Stimulated activated CD4-positive, alpha-beta T cell treated with anti-CD3 and anti-CD28 coated beads, Interleukin-1b, Interleukin-23, amount 100 ng/mL, for 1 hour (primary cell): ENCODE measurements at regions not wholly inside any gene's neighbourhood (a gene's known extent, or its start where the extent isn't known, plus 50 kb on each side); places are given as distances from the start of the nearest gene placed in this dataset.
"Not testable (repeated sequence)": the region's sequence is repeated elsewhere in the genome, so short reads cannot be mapped to it uniquely, and the experiment has no call there.

ENCODE experiments used
- DNase-seq, 2 donors: peaks; one replicate each; pipeline ENCODE4 v3.0.0-alpha.2; 2020; ENCODE audit warnings: low read depth in 2 of 2

GRCh38 chr7:130789436-130789835 is 55.4 kb upstream of the KLF14 start:
- no peak for DNase-seq

GRCh38 chr7:130791746-130792145 is 57.7 kb upstream of the KLF14 start:
- DNase-seq = no peak

- no peak for DNase-seq
Observed at GRCh38 chr7:130793855-130794618, 60.0 kb upstream of the KLF14 start.

GRCh38 chr7:130794619-130794922 is 60.6 kb upstream of the KLF14 start:
- DNase-seq = no peak

DNA sequence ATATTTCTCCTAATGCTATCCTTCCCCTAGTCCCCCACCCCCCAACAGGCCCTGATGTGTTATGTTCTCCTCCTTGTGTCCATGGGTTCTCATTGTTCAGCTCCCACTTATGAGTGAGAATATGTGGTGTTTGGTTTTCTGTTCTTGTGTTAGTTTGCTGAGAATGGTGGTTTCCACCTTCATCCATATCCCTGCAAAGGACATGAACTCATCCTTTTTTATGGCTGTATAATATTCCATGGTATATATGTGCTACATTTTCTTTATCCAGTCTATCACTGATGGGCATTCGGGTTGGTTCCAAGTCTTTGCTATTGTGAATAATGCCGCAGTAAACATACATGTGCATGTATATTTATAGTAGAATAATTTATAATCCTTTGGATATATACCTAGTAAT is 62.4 kb upstream of the KLF14 start:
- DNase-seq = not testable (repeated sequence)

GRCh38 chr7:130803127-130803526 is 69.1 kb upstream of the KLF14 start:
- no peak for DNase-seq

GRCh38 chr7:130804220-130804619 is 70.2 kb upstream of the KLF14 start:
- no peak for DNase-seq

GRCh38 chr7:130812819-130813218 is 78.8 kb upstream of the KLF14 start:
- not testable (repeated sequence) for DNase-seq

GRCh38 chr7:130814778-130815335 is 80.8 kb upstream of the KLF14 start:
- no peak for DNase-seq

- DNase-seq = no peak
Observed at GRCh38 chr7:130818056-130818455, 84.0 kb upstream of the KLF14 start.

DNA sequence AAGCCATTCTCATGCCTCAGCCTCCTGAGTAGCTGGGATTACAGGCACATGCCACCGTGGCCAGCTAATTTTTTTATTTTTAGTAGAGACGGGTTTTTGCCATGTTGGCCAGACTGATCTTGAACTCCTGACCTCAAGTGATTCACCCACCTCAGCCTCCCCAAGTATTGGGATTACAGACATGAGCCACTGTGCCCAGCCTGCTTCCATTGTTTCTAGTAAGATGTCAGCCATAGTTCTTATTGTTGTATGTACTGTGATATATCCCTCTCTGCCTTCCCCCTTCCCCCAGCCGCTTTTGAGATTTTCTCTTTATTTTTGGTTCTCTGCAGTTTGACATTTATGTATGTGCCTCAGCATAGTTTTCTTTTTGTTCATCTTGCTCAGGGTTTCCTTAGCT is 87.9 kb upstream of the KLF14 start:
- DNase-seq = no peak

DNA sequence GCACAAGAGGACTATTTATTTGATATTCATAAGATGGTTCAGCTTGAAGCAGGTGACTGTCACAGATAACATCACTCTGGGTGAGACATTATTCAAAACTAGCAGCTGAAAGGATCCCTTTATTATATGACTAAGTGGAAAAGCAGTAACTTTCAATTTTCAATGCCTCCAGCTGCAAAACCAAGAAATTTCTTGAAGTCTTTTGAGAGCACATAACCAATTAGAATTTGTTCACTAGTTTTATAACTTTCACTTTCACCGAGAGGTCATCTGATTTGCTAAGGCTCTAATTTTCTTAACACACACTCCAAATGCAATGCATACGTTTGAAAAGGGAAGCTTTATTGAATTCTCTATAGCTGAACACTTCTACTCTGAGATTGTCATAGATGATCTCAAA is 88.6 kb upstream of the KLF14 start:
- no peak for DNase-seq

GRCh38 chr7:130823060-130823459 is 89.1 kb upstream of the KLF14 start:
- DNase-seq = no peak

DNA sequence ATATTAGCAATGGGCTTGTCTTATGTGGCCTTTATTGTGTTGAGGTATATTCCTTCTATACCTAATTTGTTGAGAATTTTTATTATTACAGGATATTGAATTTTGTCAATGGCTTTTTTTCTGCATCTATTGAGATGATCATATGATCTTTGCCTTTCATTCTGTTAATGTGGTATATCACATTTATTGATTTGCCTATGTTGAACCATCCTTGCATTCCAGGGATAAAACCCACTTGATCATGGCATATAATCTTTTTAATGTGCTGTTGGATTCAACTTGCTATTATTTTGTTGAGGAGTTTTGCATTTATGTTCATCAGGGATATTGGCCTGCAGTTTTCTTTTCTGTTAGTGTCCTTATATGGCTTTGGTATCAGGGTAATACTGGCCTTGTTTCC is 91.8 kb upstream of the KLF14 start:
- no peak for DNase-seq

DNA sequence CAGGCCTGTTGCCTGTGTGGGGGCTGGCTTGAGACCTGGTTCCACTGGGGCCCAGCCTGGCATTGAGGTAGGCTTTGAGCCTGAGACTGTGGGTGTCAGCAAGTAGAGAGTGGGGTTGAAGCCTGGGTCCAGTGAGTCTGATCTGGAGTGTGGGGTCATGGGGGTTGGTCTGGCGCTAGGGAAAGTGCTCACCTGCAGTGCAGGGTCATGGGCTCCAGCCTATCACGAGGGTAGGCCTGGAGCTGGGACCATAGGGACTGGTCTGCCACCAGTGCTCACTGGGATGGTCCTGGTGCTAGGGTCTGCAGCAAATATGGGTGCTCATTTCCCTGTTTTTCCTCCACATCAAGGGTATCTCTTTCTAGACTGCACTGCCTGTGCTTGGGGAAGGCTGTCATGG is 95.4 kb upstream of the KLF14 start:
- no peak for DNase-seq

DNA sequence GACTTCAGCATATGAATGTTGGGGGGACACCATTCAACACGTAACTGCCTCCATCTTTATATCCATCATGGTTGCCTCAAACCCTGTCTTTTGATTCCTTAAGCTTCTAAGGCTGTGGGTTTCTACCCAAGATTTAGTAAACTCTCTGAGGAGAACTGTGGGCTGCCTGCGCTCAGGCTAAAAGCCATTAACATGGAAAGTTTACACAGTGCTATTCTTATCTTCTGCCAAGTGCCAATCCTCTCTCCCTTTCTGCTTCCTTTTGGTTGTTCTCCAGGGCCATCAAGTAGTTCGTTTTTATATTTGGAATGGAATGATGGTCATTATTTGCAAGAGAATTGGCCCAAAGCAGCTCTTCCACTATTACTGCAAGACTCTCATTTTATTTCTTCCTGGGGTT is 97.3 kb upstream of the KLF14 start:
- no peak for DNase-seq

GRCh38 chr7:130831817-130832481 is 97.9 kb upstream of the KLF14 start:
- DNase-seq = no peak

DNA sequence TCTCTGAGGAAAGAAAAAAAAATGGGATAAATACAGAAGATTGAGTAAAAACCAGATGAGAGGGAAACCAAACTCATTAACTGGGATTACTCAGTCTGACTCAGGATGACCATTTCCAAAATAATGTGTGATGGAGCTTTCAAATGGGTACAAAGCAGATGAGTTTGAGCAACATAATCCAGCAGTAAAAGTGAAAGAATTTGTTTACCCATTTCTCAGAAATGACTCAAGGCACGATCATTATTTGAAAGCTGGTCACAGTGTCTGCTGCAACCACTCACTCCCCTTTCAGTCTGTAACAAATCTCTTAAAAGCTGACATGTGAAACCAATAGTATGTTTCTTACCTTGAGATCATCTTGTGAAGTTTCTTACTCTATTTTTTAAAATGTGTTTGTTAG is 104.7 kb upstream of the KLF14 start:
- no peak for DNase-seq

DNA sequence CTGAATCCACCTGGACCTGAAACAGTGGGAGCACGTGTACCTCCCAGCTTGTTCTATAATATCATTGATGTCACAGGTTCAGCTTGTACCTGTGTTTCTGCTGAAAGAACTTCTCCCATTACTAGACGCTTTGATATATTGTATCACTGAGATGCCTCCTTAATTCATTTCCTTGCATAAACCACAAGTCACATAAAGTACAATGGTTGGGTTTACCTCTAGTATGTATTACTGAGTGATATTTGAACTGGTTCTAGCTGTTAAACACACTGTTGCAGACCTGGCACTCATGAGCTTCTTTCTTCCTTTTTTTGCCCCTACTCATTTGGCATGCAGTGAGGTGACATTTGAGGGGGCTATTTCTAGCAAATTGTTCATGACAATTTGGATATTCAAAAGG is 106.6 kb upstream of the KLF14 start:
- no peak for DNase-seq

GRCh38 chr7:130841416-130841815 is 107.4 kb upstream of the KLF14 start:
- DNase-seq = no peak

- DNase-seq = no peak
Observed at GRCh38 chr7:130843703-130844102, 109.7 kb upstream of the KLF14 start.

DNA sequence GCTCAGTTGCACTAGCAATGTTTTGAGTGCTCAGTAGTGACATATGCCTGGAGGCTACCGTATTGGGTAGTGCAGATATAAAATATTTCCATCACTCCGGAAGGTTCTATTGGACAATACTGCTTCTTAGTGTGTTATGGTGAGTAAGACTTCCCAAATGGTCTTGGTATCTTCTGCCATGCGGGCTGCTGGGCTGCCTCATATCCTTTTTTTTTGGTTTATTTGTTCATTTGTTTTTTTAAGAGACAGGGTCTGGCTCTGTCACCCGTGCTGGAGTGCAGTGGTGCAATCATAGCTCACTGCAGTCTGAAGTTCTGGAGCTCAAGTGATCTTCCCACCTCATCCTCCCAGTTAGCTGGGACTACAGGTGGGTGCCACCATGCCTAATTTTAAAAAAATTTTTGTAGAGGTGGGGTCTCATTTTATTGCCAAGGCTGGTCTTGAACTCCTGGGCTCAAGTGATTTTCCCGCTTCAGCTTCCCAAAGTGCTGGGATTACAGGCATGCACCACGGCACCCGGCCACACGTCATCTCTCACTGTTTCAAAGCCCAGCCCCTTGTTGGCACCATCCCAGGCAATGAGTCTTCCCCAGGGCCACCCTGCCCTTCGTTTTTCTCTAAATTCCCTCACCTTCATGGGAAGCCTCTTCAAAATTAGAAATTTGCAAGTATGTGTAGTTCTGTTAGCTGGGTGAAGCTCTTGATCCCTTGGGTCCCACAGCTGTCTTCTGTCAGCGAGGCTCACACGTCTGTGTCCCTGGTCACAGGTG is 111.0 kb upstream of the KLF14 start:
- DNase-seq = no peak
